ENCODE measurements at regions not wholly inside any gene's neighbourhood (a gene's known extent, or its start where the extent isn't known, plus 50 kb on each side); places are given as distances from the start of the nearest gene placed in this dataset.
"Not testable (repeated sequence)": the region's sequence is repeated elsewhere in the genome, so short reads cannot be mapped to it uniquely, and the experiment has no call there.

- no peak for DNase-seq (ENCODE audit: extremely low read depth, low read depth, low spot score)
Measured at GRCh38 chr14:104473649-104474494, 105.7 kb upstream of the C14orf180 start.

- no peak for DNase-seq (ENCODE audit: extremely low read depth, low read depth, low spot score)
Measured at GRCh38 chr14:104474495-104475213, 104.9 kb upstream of the C14orf180 start.

GRCh38 chr14:104475256-104475655 lies 104.3 kb upstream of the C14orf180 start:
- no peak for DNase-seq (ENCODE audit: extremely low read depth, low read depth, low spot score)

GRCh38 chr14:104475802-104476201 lies 103.8 kb upstream of the C14orf180 start:
- no peak for DNase-seq (ENCODE audit: extremely low read depth, low read depth, low spot score)

GRCh38 chr14:104476437-104476836 lies 103.1 kb upstream of the C14orf180 start:
- no peak for DNase-seq (ENCODE audit: extremely low read depth, low read depth, low spot score)

GRCh38 chr14:104477117-104477623 lies 102.4 kb upstream of the C14orf180 start:
- no peak for DNase-seq (ENCODE audit: extremely low read depth, low read depth, low spot score)

- no peak for DNase-seq (ENCODE audit: extremely low read depth, low read depth, low spot score)
Measured at GRCh38 chr14:104477666-104478380, 101.7 kb upstream of the C14orf180 start.

GRCh38 chr14:104478656-104479055 lies 100.9 kb upstream of the C14orf180 start:
- no peak for DNase-seq (ENCODE audit: extremely low read depth, low read depth, low spot score)

- DNase-seq (ENCODE audit: extremely low read depth, low read depth, low spot score) = no peak
Measured at GRCh38 chr14:104479901-104480300, 99.7 kb upstream of the C14orf180 start.

GRCh38 chr14:104481323-104481722 lies 98.2 kb upstream of the C14orf180 start:
- DNase-seq (ENCODE audit: extremely low read depth, low read depth, low spot score) = no peak

GRCh38 chr14:104482017-104482416 lies 97.5 kb upstream of the C14orf180 start:
- DNase-seq (ENCODE audit: extremely low read depth, low read depth, low spot score) = not testable (repeated sequence)

- no peak for DNase-seq (ENCODE audit: extremely low read depth, low read depth, low spot score)
Measured at GRCh38 chr14:104486222-104486923, 93.2 kb upstream of the C14orf180 start.

- no peak for DNase-seq (ENCODE audit: extremely low read depth, low read depth, low spot score)
Measured at GRCh38 chr14:104494483-104494882, 85.1 kb upstream of the C14orf180 start.

GRCh38 chr14:104496095-104496494 lies 83.5 kb upstream of the C14orf180 start:
- DNase-seq (ENCODE audit: extremely low read depth, low read depth, low spot score) = no peak

- DNase-seq (ENCODE audit: extremely low read depth, low read depth, low spot score) = no peak
Measured at GRCh38 chr14:104499784-104500760, 79.5 kb upstream of the C14orf180 start.

GRCh38 chr14:104502060-104502459 lies 77.5 kb upstream of the C14orf180 start:
- DNase-seq (ENCODE audit: extremely low read depth, low read depth, low spot score) = no peak

- no peak for DNase-seq (ENCODE audit: extremely low read depth, low read depth, low spot score)
Measured at GRCh38 chr14:104503691-104504090, 75.9 kb upstream of the C14orf180 start.

GRCh38 chr14:104504172-104504735 lies 75.3 kb upstream of the C14orf180 start:
- no peak for DNase-seq (ENCODE audit: extremely low read depth, low read depth, low spot score)

Data from glomerular endothelial cell (primary cell).